HG03460 (cell line): ENCODE measurements at regions not wholly inside any gene's neighbourhood (a gene's known extent, or its start where the extent isn't known, plus 50 kb on each side); places are given as distances from the start of the nearest gene placed in this dataset.
"Not testable (repeated sequence)": the region's sequence is repeated elsewhere in the genome, so short reads cannot be mapped to it uniquely, and the experiment has no call there.

Experiments
- ATAC-seq: cut with Tn5 transposase; IDR thresholded peaks from one replicate; pipeline ENCODE4 v1.9.1; 2021; ENCODE audit not compliant: unreplicated experiment

GRCh38 chr10:26952094-26952493 lies 91.3 kb upstream of the ABI1 start:
- ATAC-seq = no peak

GRCh38 chr10:26951650-26952049 lies 90.9 kb upstream of the ABI1 start:
- ATAC-seq = no peak

DNA sequence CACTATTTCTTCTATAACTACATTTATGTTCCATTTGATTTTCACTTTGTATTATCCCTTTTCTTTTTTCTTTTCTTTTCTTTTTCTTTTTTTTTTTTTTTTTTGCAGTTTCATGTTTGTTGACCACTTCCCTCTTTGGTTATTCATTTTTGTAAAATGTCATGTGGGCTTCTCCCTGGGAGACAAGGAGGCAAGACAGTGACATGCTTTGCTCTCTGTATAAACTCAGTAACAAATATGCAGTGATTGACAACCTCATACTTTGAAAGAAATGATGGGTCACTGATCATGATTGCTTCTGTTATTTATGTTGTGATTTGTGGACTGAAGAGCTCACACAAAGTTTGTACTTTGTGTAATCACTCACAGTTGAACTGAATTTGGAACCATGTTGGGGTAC lies 90.2 kb upstream of the ABI1 start:
- ATAC-seq = peak; percentile 79

DNA sequence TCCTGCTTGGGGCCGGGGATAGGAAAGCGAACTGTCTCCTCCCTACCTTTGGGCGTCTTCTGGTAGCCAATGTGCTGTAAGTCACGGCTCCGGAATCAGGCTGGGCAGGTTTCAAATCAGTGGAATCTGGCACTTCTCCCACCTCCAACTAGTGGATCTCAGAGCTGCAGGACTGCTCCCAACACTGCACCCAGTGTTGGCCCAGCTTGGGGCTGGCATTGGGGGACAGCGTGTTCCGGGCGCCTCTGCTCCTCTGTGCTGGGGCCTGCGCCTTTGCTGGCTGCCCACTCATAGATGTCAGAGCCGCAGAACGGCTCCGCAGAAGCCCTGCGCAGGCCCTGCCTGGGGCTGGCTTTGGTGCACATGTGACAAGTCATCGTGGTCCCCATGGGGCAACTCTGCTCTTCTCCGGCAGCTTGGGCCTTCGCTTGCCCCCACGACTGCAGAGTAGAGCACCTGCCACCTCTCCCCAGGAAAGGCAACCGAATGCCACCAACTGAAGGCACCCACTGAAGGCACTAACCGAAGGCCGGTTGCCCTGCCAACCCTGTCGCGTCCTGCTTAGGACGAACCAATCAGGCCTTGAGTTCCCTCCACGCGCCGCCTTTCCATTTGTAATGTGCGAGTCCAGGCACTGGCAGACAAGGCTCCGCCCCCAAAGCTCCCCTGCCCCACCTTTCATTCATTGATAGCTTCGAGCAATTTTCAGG lies 85.5 kb upstream of the ABI1 start:
- ATAC-seq = no peak

- ATAC-seq = no peak
Measured at GRCh38 chr10:26944261-26944882, 83.6 kb upstream of the ABI1 start.

GRCh38 chr10:26939962-26940354 lies 79.2 kb upstream of the ABI1 start:
- ATAC-seq = no peak

DNA sequence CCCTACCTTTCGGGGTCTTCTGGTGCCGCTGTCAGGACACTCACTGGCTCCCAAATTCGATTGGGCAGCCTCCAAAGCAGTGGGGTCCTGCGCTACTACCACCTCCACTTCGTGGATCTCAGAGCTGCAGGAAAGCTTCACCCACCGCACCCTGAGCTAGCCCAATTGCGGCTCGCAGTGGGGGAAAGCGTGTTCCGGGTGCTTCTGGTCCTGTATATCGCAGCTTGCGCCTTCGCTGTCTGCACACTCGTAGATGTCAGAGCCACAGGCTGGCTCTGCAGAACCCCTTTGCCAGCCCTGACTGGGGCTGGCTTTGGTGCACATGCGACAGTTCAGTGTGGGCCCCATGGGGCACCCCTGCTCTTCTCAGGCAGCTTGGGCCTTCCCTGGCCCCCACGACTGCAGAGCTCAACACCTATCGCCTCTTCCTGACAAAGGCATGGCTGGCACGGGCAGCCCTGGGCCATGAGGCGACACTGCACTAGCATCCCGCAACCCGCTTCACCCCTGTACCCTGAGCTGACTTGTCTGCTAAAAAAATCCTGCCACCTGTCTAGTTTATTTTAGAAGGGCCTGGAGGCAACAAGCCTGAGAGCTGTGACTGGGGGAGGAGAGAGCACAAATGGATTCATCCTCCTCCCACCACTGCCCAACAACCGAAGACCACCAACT lies 78.7 kb upstream of the ABI1 start:
- ATAC-seq = no peak

DNA sequence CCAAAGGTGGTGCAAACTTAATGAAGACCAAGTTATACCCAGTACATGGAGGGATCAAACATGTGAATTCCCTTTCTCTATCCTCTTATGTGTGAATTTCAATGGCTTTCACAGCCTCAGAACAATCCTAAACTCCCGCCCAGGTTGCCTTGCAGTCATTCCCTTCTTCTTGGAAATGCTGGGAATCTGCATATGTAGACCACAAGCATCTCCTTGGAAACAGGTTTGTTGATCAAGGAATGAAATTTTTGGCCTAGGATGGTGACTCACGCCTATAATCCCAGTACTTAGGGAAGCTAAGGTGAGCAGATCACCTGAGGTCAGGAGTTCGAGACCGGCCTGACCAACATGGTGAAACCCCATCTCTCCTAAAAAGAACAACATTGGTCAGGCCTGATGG lies 77.8 kb upstream of the ABI1 start:
- no peak for ATAC-seq

GRCh38 chr10:26937371-26937770 lies 76.6 kb upstream of the ABI1 start:
- no peak for ATAC-seq

- not testable (repeated sequence) for ATAC-seq
Measured at GRCh38 chr10:26934190-26934589, 73.4 kb upstream of the ABI1 start.

DNA sequence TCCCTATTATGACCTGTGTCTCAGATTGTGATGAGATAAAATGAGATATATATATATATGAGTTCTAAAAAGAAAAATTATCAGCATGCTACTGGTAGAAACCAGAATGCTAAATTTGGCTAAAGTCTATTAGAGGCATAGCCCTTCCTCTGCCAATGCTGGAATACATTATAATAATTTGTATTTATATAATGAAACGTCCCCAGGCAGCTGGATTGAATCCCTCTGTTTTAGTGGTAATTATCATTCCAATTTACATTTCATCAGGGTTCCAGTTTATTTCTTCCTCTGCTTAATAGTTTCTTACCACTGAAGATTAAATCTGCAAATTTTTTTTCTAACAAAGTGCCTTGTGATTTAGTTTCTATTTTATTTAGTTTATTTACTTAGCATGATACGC lies 71.8 kb upstream of the ABI1 start:
- no peak for ATAC-seq

DNA sequence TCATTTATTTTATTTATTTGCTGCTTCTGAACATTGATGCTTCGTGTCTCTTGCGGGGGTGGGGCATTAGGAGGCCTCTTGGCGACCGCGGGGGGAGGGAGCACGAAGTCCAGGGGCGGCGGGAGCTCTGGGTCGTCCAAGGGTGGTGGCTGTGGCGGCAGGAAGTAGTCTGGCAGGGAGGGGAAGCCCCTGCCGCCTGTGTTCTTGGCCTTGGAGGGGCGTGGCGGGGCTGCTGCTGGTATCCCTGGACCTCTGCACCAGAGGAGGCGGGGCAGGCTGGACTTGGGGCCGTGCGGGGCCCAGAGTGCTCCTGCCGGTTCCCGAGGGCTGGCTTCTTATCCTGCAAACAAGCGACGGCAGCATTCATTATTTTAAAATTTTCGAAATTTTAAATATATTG lies 70.5 kb upstream of the ABI1 start:
- ATAC-seq = peak; percentile 94

DNA sequence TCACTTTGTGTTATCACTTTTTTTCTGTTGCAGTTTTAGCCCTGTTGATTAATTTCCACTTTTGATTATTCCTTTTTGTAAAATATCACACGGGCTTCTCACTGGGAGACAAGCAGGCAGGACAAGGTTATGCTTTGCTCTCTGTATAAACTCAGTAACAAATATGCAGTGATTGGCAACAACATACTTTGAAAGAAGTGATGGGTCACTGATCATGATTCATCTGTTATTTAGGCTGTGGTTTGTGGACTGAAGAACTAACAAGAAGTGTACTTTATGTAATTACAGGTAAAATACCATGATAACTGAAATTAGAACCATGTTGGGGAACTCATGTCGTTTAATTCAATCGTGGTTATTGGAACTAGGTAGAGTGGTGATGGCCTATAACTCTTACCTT lies 62.1 kb upstream of the ABI1 start:
- not testable (repeated sequence) for ATAC-seq

DNA sequence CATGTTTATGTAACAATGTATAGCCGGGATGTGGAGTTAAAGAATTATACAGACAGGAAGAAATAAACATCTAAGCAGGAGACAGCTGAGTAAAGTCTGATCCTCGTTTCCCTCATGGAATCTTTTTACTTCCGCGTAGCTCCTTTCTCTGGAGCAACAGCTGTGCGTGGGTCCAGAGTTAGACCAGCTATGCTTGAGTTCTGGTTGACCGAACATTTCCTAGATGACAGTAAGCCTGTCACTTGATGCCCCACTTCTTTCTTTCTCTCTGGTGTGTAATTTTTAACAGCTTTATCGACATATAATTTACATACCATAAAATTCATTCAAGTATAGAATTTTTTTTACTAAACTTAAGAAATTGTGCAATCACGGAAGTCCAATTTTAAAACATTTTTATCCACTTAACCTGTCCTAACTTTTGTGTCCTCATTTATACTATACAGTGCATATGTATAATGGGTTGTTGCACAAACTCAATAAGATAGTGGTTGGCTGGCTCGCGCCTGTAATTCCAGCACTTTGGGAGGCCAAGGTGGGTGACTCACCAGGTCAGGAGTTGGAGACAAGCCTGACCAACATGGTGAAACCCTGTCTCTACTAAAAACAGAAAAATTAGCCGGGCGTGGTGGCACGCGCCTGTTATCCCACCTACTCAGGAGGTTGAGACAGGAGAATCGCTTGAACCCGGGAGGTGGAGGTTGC lies 58.5 kb upstream of the ABI1 start:
- ATAC-seq = not testable (repeated sequence)

DNA sequence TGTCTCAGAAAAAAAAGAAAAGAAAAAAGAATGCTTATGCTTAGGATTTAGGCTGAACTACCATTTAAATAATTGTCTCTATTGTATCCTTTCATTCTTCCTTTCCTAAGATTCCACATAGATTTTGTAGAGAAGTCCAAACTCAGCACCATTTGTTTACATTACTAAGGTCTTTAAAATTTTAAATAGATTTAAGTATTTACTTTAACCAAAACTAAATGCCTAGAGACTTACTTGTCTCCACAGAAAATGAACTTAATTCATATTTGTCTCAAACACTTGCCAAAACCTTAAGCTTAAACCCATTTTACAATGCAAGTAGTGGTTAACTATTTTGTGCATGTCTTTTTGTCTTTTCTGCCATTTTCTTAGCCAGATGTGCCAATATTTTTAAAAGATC lies 54.1 kb upstream of the ABI1 start:
- ATAC-seq = no peak

DNA sequence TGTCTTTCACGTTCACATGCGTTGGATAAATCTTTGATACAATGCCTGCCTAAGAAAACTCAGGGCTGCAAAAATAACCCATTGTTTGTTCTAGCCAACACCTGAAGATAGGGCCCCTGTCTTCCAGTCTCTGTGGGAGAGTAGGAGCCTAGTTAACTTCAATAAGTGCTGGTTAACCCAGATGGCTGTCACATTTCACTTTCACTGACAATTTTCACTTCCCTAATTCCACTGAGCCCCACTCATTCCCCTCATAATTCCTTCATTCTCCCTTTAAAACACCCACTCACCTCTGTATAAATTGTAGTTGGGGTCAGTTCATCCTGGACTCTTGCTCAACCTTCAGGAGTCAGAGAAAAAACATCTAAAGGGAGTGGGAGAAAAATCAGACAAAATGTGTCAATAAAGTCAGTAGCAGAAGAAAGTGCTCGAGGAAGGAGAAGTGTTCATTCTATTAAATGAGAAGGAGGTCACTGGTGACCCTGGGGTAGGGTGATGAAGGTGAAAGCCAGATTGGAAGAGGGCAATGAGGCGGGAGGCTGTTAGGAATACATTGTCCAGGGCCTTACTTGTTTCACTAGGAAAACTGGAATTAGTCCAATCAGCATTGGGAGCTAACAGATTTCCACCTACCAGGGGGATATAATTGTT lies 51.2 kb upstream of the ABI1 start:
- no peak for ATAC-seq
